PFSK-1 (cell line): ENCODE measurements at regions not wholly inside any gene's neighbourhood (a gene's known extent, or its start where the extent isn't known, plus 50 kb on each side); places are given as distances from the start of the nearest gene placed in this dataset.

Experiments used
- FOXP2 ChIP-seq: optimal IDR thresholded peaks from 2 replicates; pipeline ENCODE3; 2011; ENCODE audit warnings: borderline replicate concordance, control low read depth, inconsistent platforms; ENCODE audit not compliant: insufficient read depth; ENCODE audit errors: extremely low read length, extremely low read depth
- POLR2AphosphoS5 ChIP-seq: IDR thresholded peaks from 2 replicates; pipeline ENCODE4 v1.6.1; 2012; ENCODE audit warnings: low read depth, mild to moderate bottlenecking, control low read depth, low read length, moderate library complexity
- REST ChIP-seq, 2 experiments: IDR thresholded peaks; 2 replicates each; pipeline versions ENCODE4 v1.6.1 to v1.8.0; 2011 to 2012; ENCODE audit warnings: low read depth in 2 of 2, low read length in 2 of 2, control low read depth in 1 of 2, inconsistent platforms in 1 of 2, mild to moderate bottlenecking in 1 of 2, moderate library complexity in 1 of 2; ENCODE audit not compliant: insufficient read depth in 1 of 2
- SIN3A ChIP-seq: IDR thresholded peaks from 2 replicates; pipeline ENCODE4 v1.6.1; 2012; ENCODE audit warnings: mild to moderate bottlenecking, low read length, moderate library complexity, borderline replicate concordance; ENCODE audit not compliant: insufficient read depth
- TAF1 ChIP-seq: IDR thresholded peaks from 2 replicates; pipeline ENCODE4 v1.6.1; 2012; ENCODE audit warnings: low read length, control low read depth, borderline replicate concordance; ENCODE audit not compliant: insufficient read depth

GRCh38 chr10:6719561-6719960 is 139.5 kb upstream of the PRKCQ start:
- no peak for TF ChIP-seq SIN3A
- TF ChIP-seq REST (IDR thresholded peaks at IDR 0.05; ENCODE audit: insufficient read depth in 1 of 2, low read depth in 2 of 2, low read length in 2 of 2): no peak

DNA sequence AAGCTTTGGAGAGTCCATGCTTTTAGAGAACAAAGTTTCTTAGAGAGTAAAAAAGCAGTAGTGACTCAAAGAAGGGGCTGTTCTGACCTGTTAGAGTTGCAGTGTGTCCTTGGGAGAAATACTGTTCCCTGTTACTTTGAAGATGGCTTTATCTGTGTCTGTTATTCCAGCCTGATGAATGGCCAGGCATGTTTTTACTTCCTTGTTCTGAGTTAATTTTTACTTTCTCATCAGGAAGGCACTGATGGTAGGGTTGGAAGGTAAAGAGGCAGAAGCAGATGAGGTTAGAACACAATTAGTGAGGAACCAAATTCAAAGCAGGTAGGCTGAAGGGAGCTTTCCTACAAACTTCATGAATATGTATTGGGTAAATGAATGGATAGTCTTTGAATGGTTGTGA is 138.5 kb upstream of the PRKCQ start:
- TF ChIP-seq SIN3A: no peak
- TF ChIP-seq FOXP2: no peak
- TF ChIP-seq TAF1: no peak
- TF ChIP-seq POLR2AphosphoS5: no peak
- no peak for TF ChIP-seq REST (IDR thresholded peaks at IDR 0.05; ENCODE audit: insufficient read depth in 1 of 2, low read depth in 2 of 2, low read length in 2 of 2)

DNA sequence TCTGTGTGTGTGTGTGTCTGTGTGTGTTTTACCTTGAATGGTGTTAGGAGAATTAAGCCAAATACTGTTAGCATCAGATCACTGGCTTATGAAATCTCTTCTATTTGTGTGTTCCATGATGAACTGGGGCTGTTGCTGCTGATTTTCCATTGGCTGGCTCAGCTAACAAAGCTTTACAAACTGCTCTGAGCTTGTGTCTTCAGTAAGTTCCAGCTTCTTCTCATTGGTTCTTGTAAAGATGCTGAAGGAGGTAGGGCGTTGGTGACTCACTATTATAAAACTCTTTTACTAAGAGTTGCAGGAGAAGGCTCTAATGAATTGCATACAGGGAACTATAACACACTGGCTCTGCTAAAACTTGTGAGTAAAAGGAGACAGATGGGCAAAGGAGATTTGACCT is 136.4 kb upstream of the PRKCQ start:
- TF ChIP-seq SIN3A: no peak
- no peak for TF ChIP-seq TAF1
- no peak for TF ChIP-seq POLR2AphosphoS5
- TF ChIP-seq FOXP2: no peak
- TF ChIP-seq REST (IDR thresholded peaks at IDR 0.05; ENCODE audit: insufficient read depth in 1 of 2, low read depth in 2 of 2, low read length in 2 of 2): no peak

DNA sequence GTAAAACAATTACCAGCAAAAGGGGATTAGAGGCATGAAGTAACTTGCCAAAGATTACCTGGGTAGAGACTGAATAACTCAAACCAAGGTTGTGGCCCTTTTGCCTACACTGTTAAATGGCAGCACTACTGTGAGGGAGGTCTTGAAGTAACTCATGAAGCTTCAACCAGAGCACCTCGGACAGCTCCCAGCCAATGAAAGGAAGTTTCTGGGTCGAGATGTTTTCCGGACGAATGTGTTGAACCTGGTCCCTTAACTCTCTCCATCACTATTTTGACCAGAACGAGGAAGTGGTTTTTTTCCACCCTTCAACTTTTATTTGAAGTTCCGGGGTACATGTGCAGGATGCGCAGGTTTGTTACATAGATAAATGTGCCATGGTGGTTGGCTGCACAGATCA is 133.6 kb upstream of the PRKCQ start:
- TF ChIP-seq FOXP2 (no peak), REST (IDR thresholded peaks at IDR 0.05; ENCODE audit: insufficient read depth in 1 of 2, low read depth in 2 of 2, low read length in 2 of 2) (peak; percentile 69 to 88)

- TF ChIP-seq SIN3A (no peak), REST (IDR thresholded peaks at IDR 0.05; ENCODE audit: insufficient read depth in 1 of 2, low read depth in 2 of 2, low read length in 2 of 2) (peak in 1 of 2 experiments; percentile 45; a peak in 1 of 4 replicates)
Measured at GRCh38 chr10:6713120-6713519, 133.0 kb upstream of the PRKCQ start.
